NB4 (cell line): ENCODE measurements at regions not wholly inside any gene's neighbourhood (a gene's known extent, or its start where the extent isn't known, plus 50 kb on each side); places are given as distances from the start of the nearest gene placed in this dataset.

ENCODE experiments used
- MYC ChIP-seq: IDR thresholded peaks from 2 replicates; pipeline ENCODE4 v1.6.1; 2011; ENCODE audit warnings: low read depth, low read length
- POLR2A ChIP-seq: IDR thresholded peaks from 2 replicates; pipeline ENCODE4 v1.6.1; 2011; ENCODE audit warnings: mild to moderate bottlenecking; ENCODE audit not compliant: insufficient read length; ENCODE audit errors: extremely low read depth
- TF ChIP-seq, protein P1 (sequence below): IDR thresholded peaks from 2 replicates; pipeline ENCODE4 v1.6.1; 2011; ENCODE audit warnings: low read depth, low read length
- TF ChIP-seq, protein P2 (sequence below): IDR thresholded peaks from one replicate; pipeline ENCODE4 v1.5.1; 2012; ENCODE audit warnings: low read depth, low read length

DNA sequence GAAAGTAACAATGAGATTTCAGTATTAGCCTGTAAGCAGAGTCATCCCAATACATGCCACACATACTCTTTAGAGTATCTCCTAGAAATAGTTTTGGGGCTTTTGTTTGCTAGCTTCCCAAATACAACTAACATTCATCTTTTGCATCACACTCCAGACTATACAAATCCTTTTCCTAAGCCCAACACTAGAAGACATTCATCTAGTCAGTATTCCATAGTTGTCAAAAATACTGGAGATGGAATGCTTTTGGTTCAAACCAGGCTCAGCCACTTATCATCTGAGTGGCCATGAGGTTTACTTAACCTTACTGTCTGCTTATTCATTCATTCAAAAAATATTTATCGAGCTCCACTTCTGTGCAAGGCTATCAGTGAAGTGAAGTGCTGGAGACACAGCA lies 205.1 kb upstream of the SGCD start:
- TF ChIP-seq, protein P1, sequence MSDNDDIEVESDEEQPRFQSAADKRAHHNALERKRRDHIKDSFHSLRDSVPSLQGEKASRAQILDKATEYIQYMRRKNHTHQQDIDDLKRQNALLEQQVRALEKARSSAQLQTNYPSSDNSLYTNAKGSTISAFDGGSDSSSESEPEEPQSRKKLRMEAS = no peak
- TF ChIP-seq, protein P2, sequence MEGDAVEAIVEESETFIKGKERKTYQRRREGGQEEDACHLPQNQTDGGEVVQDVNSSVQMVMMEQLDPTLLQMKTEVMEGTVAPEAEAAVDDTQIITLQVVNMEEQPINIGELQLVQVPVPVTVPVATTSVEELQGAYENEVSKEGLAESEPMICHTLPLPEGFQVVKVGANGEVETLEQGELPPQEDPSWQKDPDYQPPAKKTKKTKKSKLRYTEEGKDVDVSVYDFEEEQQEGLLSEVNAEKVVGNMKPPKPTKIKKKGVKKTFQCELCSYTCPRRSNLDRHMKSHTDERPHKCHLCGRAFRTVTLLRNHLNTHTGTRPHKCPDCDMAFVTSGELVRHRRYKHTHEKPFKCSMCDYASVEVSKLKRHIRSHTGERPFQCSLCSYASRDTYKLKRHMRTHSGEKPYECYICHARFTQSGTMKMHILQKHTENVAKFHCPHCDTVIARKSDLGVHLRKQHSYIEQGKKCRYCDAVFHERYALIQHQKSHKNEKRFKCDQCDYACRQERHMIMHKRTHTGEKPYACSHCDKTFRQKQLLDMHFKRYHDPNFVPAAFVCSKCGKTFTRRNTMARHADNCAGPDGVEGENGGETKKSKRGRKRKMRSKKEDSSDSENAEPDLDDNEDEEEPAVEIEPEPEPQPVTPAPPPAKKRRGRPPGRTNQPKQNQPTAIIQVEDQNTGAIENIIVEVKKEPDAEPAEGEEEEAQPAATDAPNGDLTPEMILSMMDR = no peak
- TF ChIP-seq POLR2A = no peak
- no peak for TF ChIP-seq MYC
